SU-DHL-6 (cell line): ENCODE measurements at regions not wholly inside any gene's neighbourhood (a gene's known extent, or its start where the extent isn't known, plus 50 kb on each side); places are given as distances from the start of the nearest gene placed in this dataset.

ENCODE experiments used
- H2AFZ ChIP-seq: fragments of 200-600 bp; sonication (generic); 2 replicates; pipeline ENCODE4 v1.6.1; 2014; ENCODE audit warnings: low read depth, mild to moderate bottlenecking, moderate library complexity, mixed read lengths, antibody characterized with exemption, low read length; ENCODE audit not compliant: severe bottlenecking
- H3F3A ChIP-seq: fragments of 200-600 bp; shearing (Covaris generic); 2 replicates; pipeline ENCODE4 v1.6.0; 2016; ENCODE audit warnings: antibody characterized with exemption, mild to moderate bottlenecking; ENCODE audit not compliant: insufficient read depth
- H3K27ac ChIP-seq: fragments of 200-600 bp; sonication (generic); 2 replicates; pipeline ENCODE4 v1.5.1; 2016; ENCODE audit warnings: low read depth, mild to moderate bottlenecking, low read length, moderate library complexity, mixed read lengths
- H3K27me3 ChIP-seq: fragments of 200-600 bp; sonication (generic), shearing (Covaris generic); 2 replicates; pipeline ENCODE4 v1.6.0; 2014; ENCODE audit warnings: mild to moderate bottlenecking, low read length
- H3K36me3 ChIP-seq: fragments of 200-600 bp; sonication (generic); 2 replicates; pipeline ENCODE4 v1.6.1; 2014; ENCODE audit warnings: mild to moderate bottlenecking, low read length, mixed read lengths
- H3K4me2 ChIP-seq: fragments of 300-600, 200-600 bp; shearing (Covaris generic), sonication (generic); 2 replicates; pipeline ENCODE4 v1.6.0; 2014; ENCODE audit warnings: low read length, low read depth, mild to moderate bottlenecking; ENCODE audit not compliant: poor library complexity, severe bottlenecking
- H3K4me3 ChIP-seq: fragments of 200-600 bp; sonication (generic); 2 replicates; pipeline ENCODE4 v1.5.1; 2014; ENCODE audit warnings: antibody characterized with exemption, low read length, mild to moderate bottlenecking, mixed read lengths; ENCODE audit not compliant: insufficient read depth, poor library complexity, severe bottlenecking
- H3K79me2 ChIP-seq: fragments of 200-600 bp; sonication (generic); 2 replicates; pipeline ENCODE4 v1.6.1; 2014; ENCODE audit warnings: mild to moderate bottlenecking, low read length, moderate library complexity; ENCODE audit not compliant: insufficient read depth
- H3K9ac ChIP-seq: fragments of 200-600 bp; sonication (generic); 2 replicates; pipeline ENCODE4 v1.7.0; 2014; ENCODE audit warnings: mild to moderate bottlenecking, low read length
- H3K9me2 ChIP-seq: fragments of 200-600 bp; sonication (generic); replicated peaks from 2 replicates; pipeline ENCODE4 v1.6.1; 2014; ENCODE audit warnings: low read length; ENCODE audit not compliant: insufficient read depth
- H3K9me3 ChIP-seq: fragments of 200-600 bp; sonication (generic); 2 replicates; pipeline ENCODE4 v1.6.1; 2014; ENCODE audit warnings: low read length, mixed read lengths; ENCODE audit not compliant: insufficient read depth
- H4K20me1 ChIP-seq: fragments of 200-600 bp; sonication (generic); 2 replicates; pipeline ENCODE4 v1.6.1; 2014; ENCODE audit warnings: low read depth, mild to moderate bottlenecking, antibody characterized with exemption, low read length, moderate library complexity, mixed read lengths
- CTCF ChIP-seq: fragments of 200-600 bp; sonication (generic); IDR thresholded peaks from one replicate; pipeline ENCODE4 v1.5.1; 2017; ENCODE audit warnings: antibody characterized with exemption, mild to moderate bottlenecking, low read length, moderate library complexity; ENCODE audit not compliant: insufficient read depth, poor library complexity, severe bottlenecking
- EZH2phosphoT487 ChIP-seq: fragments of 200-600 bp; sonication (generic), shearing (Covaris generic); conservative IDR thresholded peaks from 2 replicates; pipeline ENCODE4 v1.6.1; 2018; ENCODE audit warnings: mild to moderate bottlenecking, antibody characterized with exemption, low read length, moderate library complexity, mixed read lengths

GRCh38 chr12:92468358-92469020 is 234.3 kb upstream of the PLEKHG7 start:
- H3K36me3 ChIP-seq, result no peaks in the 10 kb centered on the region
- H3K4me3 ChIP-seq, result peak overlapping the region; percentile 51
- peaks cover 80% of the 10 kb centered on the region for H3F3A ChIP-seq
- H3K9me2 ChIP-seq, result no peaks in the 10 kb centered on the region
- peak overlapping the region; percentile 90 for H3K4me2 ChIP-seq
- no peak for TF ChIP-seq CTCF
- TF ChIP-seq EZH2phosphoT487, result no peak
- peaks cover 19% of the 10 kb centered on the region for H3K79me2 ChIP-seq
- H3K27me3 ChIP-seq, result no peaks in the 10 kb centered on the region
- H4K20me1 ChIP-seq, result no peaks in the 10 kb centered on the region
- peak overlapping the region; percentile 36 for H2AFZ ChIP-seq
- H3K9ac ChIP-seq, result peak overlapping the region; percentile 63
- peak overlapping the region; percentile 99 for H3K27ac ChIP-seq
- H3K9me3 ChIP-seq, result no peaks in the 10 kb centered on the region

- no peaks in the 10 kb centered on the region for H3K27me3 ChIP-seq
- H3K27ac ChIP-seq, result peak overlapping the region; percentile 99
- peak overlapping the region; percentile 51 for H3K4me3 ChIP-seq
- H3K4me2 ChIP-seq, result peak overlapping the region; percentile 90
- TF ChIP-seq CTCF (no peak), EZH2phosphoT487 (no peak)
- H3K79me2 ChIP-seq, result peaks cover 19% of the 10 kb centered on the region
- H3F3A ChIP-seq, result peaks cover 87% of the 10 kb centered on the region
- H3K9ac ChIP-seq, result peak overlapping the region; percentile 63
- no peaks in the 10 kb centered on the region for H3K9me2 ChIP-seq
- peak overlapping the region; percentile 36 for H2AFZ ChIP-seq
- H4K20me1 ChIP-seq, result no peaks in the 10 kb centered on the region
- no peaks in the 10 kb centered on the region for H3K36me3 ChIP-seq
- no peaks in the 10 kb centered on the region for H3K9me3 ChIP-seq
Measured at GRCh38 chr12:92467886-92468285, 234.9 kb upstream of the PLEKHG7 start.

- H3K4me2 ChIP-seq, result peak overlapping the region; percentile 90
- H2AFZ ChIP-seq, result peak overlapping the region; percentile 19
- H3K79me2 ChIP-seq, result peaks cover 19% of the 10 kb centered on the region
- peak overlapping the region; percentile 63 for H3K9ac ChIP-seq
- no peaks in the 10 kb centered on the region for H4K20me1 ChIP-seq
- H3K9me3 ChIP-seq, result no peaks in the 10 kb centered on the region
- peaks cover 94% of the 10 kb centered on the region for H3F3A ChIP-seq
- H3K27ac ChIP-seq, result peak overlapping the region; percentile 99
- H3K4me3 ChIP-seq, result peak overlapping the region; percentile 51
- no peaks in the 10 kb centered on the region for H3K36me3 ChIP-seq
- H3K9me2 ChIP-seq, result no peaks in the 10 kb centered on the region
- TF ChIP-seq EZH2phosphoT487 (no peak), CTCF (no peak)
- H3K27me3 ChIP-seq, result no peaks in the 10 kb centered on the region
Measured at GRCh38 chr12:92466391-92467305, 236.1 kb upstream of the PLEKHG7 start.
